Fibroblast of villous mesenchyme (primary cell): ENCODE measurements at regions not wholly inside any gene's neighbourhood (a gene's known extent, or its start where the extent isn't known, plus 50 kb on each side); places are given as distances from the start of the nearest gene placed in this dataset.

Experiments
- DNase-seq: peaks from one replicate; pipeline ENCODE4 v3.0.0-alpha.2; 2010; ENCODE audit warnings: low read depth
- H3K4me3 ChIP-seq: 2 replicates; pipeline ENCODE4 v1.5.1; 2011; ENCODE audit warnings: low read depth, mild to moderate bottlenecking, low read length
- CTCF ChIP-seq: IDR thresholded peaks from 2 replicates; pipeline ENCODE4 v1.5.1; 2012; ENCODE audit warnings: low read depth, mild to moderate bottlenecking, low read length; ENCODE audit not compliant: insufficient read depth

- TF ChIP-seq CTCF, result no peak
- no peak overlapping the region for H3K4me3 ChIP-seq
- DNase-seq, result no peak
These were observed 270.4 kb upstream of the LCORL start for GRCh38 chr4:18291981-18292380.

- no peak for DNase-seq
- H3K4me3 ChIP-seq, result no peak overlapping the region
- no peak for TF ChIP-seq CTCF
These were observed 269.7 kb upstream of the LCORL start for GRCh38 chr4:18291256-18291655.

- no peak for TF ChIP-seq CTCF
- H3K4me3 ChIP-seq, result no peak overlapping the region
- no peak for DNase-seq
These were observed 263.8 kb upstream of the LCORL start for GRCh38 chr4:18285357-18285756.

GRCh38 chr4:18278244-18278643, 256.7 kb upstream of the LCORL start:
- H3K4me3 ChIP-seq, result no peak overlapping the region
- no peak for DNase-seq
- TF ChIP-seq CTCF, result no peak

- DNase-seq, result no peak
- no peak for TF ChIP-seq CTCF
- no peak overlapping the region for H3K4me3 ChIP-seq
These were observed 241.3 kb upstream of the LCORL start for GRCh38 chr4:18262832-18263231.

GRCh38 chr4:18252052-18252451, 230.5 kb upstream of the LCORL start:
- DNase-seq, result no peak
- no peak overlapping the region for H3K4me3 ChIP-seq
- no peak for TF ChIP-seq CTCF

GRCh38 chr4:18250564-18250963, 229.0 kb upstream of the LCORL start:
- H3K4me3 ChIP-seq, result no peak overlapping the region
- TF ChIP-seq CTCF, result no peak
- DNase-seq, result no peak
